ENCODE measurements at regions not wholly inside any gene's neighbourhood (a gene's known extent, or its start where the extent isn't known, plus 50 kb on each side); places are given as distances from the start of the nearest gene placed in this dataset.

DNA sequence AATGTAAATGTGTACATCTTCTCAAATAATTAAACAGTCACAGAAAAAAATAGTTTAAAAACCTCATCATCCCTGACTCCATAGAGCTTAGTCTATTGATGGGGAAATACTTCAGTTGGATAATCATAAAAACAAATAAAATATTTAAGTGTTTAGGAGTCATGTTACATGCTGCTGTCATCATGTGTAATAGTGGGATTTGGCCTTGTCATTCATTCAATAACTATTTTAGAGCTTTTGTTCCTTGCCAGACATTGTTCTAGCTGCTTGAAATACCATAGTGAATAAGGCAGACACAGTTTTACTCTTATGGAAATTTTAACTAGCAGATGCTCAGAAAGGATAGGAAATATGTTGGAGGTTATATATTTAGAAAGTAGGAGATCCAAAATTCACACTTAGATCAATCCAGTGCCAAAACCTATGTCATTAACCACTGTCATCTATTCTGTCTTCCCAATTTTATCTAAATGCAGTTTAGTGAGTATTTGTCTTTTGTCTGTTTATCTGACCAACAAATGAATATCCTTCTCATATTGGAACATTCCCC is 324.7 kb downstream of the CASP12 start:
- Histone ChIP-seq H3K4me1 (ENCODE audit: low read length) (no peaks in the 10 kb centered on the region), H3K4me3 (ENCODE audit: low read length) (no peak overlapping the region), H4K20me1 (ENCODE audit: insufficient read depth, low read length) (no peaks in the 10 kb centered on the region), H3K9me3 (ENCODE audit: insufficient read depth, low read length) (no peaks in the 10 kb centered on the region), H3K27me3 (ENCODE audit: low read depth, low read length) (no peaks in the 10 kb centered on the region), H3K9ac (ENCODE audit: low read length) (no peak overlapping the region), H2AFZ (ENCODE audit: low read depth, low read length) (no peak overlapping the region), H3K36me3 (replicated peaks; ENCODE audit: low read depth, low read length) (no peaks in the 10 kb centered on the region), H3K79me2 (ENCODE audit: low read length) (no peaks in the 10 kb centered on the region), H3K4me2 (ENCODE audit: low read length) (no peak overlapping the region), H3K27ac (ENCODE audit: low read length) (no peak overlapping the region)
- no peak for TF ChIP-seq EZH2phosphoT487 (IDR thresholded peaks at IDR 0.05; ENCODE audit: low read depth)
- no peak for TF ChIP-seq CTCF (IDR thresholded peaks at IDR 0.05; ENCODE audit: low read depth, low read length)

DNA sequence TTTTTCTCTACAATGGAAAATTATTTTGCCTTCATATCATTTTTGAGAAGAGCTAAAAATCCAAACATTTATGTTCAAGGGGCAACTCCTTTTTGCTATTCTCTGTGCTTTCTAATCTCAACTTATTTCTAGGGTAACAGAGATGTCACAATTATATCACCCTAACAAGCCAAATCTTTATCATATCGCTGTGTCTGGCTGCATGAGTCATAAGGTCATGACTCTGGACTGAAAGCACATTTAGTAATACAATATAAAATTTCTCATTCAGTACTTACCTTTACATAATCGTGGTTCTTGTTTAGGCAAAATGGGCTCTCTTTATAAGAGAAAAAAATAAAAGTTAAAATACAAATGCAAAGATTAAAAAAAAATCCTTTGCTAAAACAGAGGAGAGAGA is 326.0 kb downstream of the CASP12 start:
- TF ChIP-seq CTCF (IDR thresholded peaks at IDR 0.05; ENCODE audit: low read depth, low read length) = no peak
- TF ChIP-seq EZH2phosphoT487 (IDR thresholded peaks at IDR 0.05; ENCODE audit: low read depth) = no peak
- no peak overlapping the region for H3K27ac ChIP-seq (ENCODE audit: low read length)
- H3K4me3 ChIP-seq (ENCODE audit: low read length) = no peak overlapping the region
- no peak overlapping the region for H2AFZ ChIP-seq (ENCODE audit: low read depth, low read length)
- no peak overlapping the region for H3K9ac ChIP-seq (ENCODE audit: low read length)
- H3K4me1 ChIP-seq (ENCODE audit: low read length) = no peaks in the 10 kb centered on the region
- no peaks in the 10 kb centered on the region for H3K9me3 ChIP-seq (ENCODE audit: insufficient read depth, low read length)
- no peaks in the 10 kb centered on the region for H4K20me1 ChIP-seq (ENCODE audit: insufficient read depth, low read length)
- no peaks in the 10 kb centered on the region for H3K27me3 ChIP-seq (ENCODE audit: low read depth, low read length)
- H3K4me2 ChIP-seq (ENCODE audit: low read length) = no peak overlapping the region
- no peaks in the 10 kb centered on the region for H3K36me3 ChIP-seq (replicated peaks; ENCODE audit: low read depth, low read length)
- no peaks in the 10 kb centered on the region for H3K79me2 ChIP-seq (ENCODE audit: low read length)

GRCh38 chr11:104570078-104570701 is 328.1 kb downstream of the CASP12 start:
- no peaks in the 10 kb centered on the region for H3K9me3 ChIP-seq (ENCODE audit: insufficient read depth, low read length)
- no peaks in the 10 kb centered on the region for H3K36me3 ChIP-seq (replicated peaks; ENCODE audit: low read depth, low read length)
- no peak overlapping the region for H2AFZ ChIP-seq (ENCODE audit: low read depth, low read length)
- H3K79me2 ChIP-seq (ENCODE audit: low read length) = no peaks in the 10 kb centered on the region
- H3K9ac ChIP-seq (ENCODE audit: low read length) = no peak overlapping the region
- H3K4me3 ChIP-seq (ENCODE audit: low read length) = no peak overlapping the region
- TF ChIP-seq CTCF (IDR thresholded peaks at IDR 0.05; ENCODE audit: low read depth, low read length) (no peak), EZH2phosphoT487 (IDR thresholded peaks at IDR 0.05; ENCODE audit: low read depth) (no peak)
- peaks cover 7% of the 10 kb centered on the region for H3K4me1 ChIP-seq (ENCODE audit: low read length)
- H3K27me3 ChIP-seq (ENCODE audit: low read depth, low read length) = no peaks in the 10 kb centered on the region
- H3K4me2 ChIP-seq (ENCODE audit: low read length) = no peak overlapping the region
- no peak overlapping the region for H3K27ac ChIP-seq (ENCODE audit: low read length)
- H4K20me1 ChIP-seq (ENCODE audit: insufficient read depth, low read length) = no peaks in the 10 kb centered on the region

- Histone ChIP-seq H3K27ac (ENCODE audit: low read length) (no peak overlapping the region), H3K4me1 (ENCODE audit: low read length) (peaks cover 7% of the 10 kb centered on the region), H3K9me3 (ENCODE audit: insufficient read depth, low read length) (no peaks in the 10 kb centered on the region), H3K4me3 (ENCODE audit: low read length) (no peak overlapping the region), H3K9ac (ENCODE audit: low read length) (no peak overlapping the region), H3K4me2 (ENCODE audit: low read length) (peak overlapping the region; percentile 24; the same call in 1 of the 2 replicates), H2AFZ (ENCODE audit: low read depth, low read length) (no peak overlapping the region), H3K27me3 (ENCODE audit: low read depth, low read length) (no peaks in the 10 kb centered on the region), H3K79me2 (ENCODE audit: low read length) (no peaks in the 10 kb centered on the region), H4K20me1 (ENCODE audit: insufficient read depth, low read length) (no peaks in the 10 kb centered on the region), H3K36me3 (replicated peaks; ENCODE audit: low read depth, low read length) (no peaks in the 10 kb centered on the region)
- TF ChIP-seq EZH2phosphoT487 (IDR thresholded peaks at IDR 0.05; ENCODE audit: low read depth) = no peak
- no peak for TF ChIP-seq CTCF (IDR thresholded peaks at IDR 0.05; ENCODE audit: low read depth, low read length)
Observed at GRCh38 chr11:104565583-104565961, 332.7 kb downstream of the CASP12 start.

All from OCI-LY3 (cell line).